Left lobe of liver (tissue), 2 donors: ENCODE measurements at regions not wholly inside any gene's neighbourhood (a gene's known extent, or its start where the extent isn't known, plus 50 kb on each side); places are given as distances from the start of the nearest gene placed in this dataset.

Source experiments
- ATAC-seq: fragments of 200-7000 bp; cut with Tn5 transposase; one replicate; pipeline ENCODE4 v1.9.1; 2020; ENCODE audit warnings: mild to moderate bottlenecking, moderate library complexity
- DNase-seq: peaks from one replicate; pipeline ENCODE4 v3.0.0-alpha.2; 2020; ENCODE audit warnings: low spot score
- donor health status: DM: no; HTN: no; CAD: no; lungs with moderate emphysema.
- donor health status: DM: no; HTN: yes; CAD: no.

DNA sequence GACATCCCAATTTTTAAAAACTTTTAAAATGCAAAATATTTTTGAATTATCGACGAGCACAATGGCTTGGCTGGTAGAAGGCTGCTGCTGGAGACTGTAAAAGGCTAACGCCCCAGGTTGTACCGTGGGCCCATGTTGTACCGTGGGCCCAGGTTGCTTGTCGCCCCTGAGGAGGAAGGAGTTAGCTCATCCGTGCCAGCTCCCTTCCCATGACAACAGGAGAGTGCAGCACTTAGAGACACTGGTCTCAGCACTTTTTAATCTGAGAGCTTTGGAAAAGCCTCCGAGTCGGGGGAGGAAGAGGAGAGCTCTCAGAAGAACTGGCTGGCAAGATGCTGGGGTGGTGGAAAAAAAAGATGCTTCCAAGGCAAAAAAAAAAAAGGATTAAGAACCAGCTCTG, 50.3 kb upstream of the CACNA1A start:
- ATAC-seq, result no peak

More for the DNA sequence above, 50.3 kb upstream of the CACNA1A start:
- no peak for DNase-seq
